SK-N-MC (cell line): ENCODE measurements at regions not wholly inside any gene's neighbourhood (a gene's known extent, or its start where the extent isn't known, plus 50 kb on each side); places are given as distances from the start of the nearest gene placed in this dataset.

ENCODE experiments used
- EZH2 ChIP-seq: fragments of 200-600 bp; sonication (generic); IDR thresholded peaks from one replicate; pipeline ENCODE4 v1.6.1; 2017; ENCODE audit warnings: antibody characterized with exemption
- FOXP2 ChIP-seq: optimal IDR thresholded peaks from 2 replicates; pipeline ENCODE3; 2011; ENCODE audit warnings: mild to moderate bottlenecking, moderate library complexity; ENCODE audit not compliant: insufficient read depth; ENCODE audit errors: extremely low read length, control extremely low read depth
- POLR2AphosphoS5 ChIP-seq: IDR thresholded peaks from 2 replicates; pipeline ENCODE4 v1.6.1; 2012; ENCODE audit warnings: mild to moderate bottlenecking, low read depth, low read length, borderline replicate concordance

DNA sequence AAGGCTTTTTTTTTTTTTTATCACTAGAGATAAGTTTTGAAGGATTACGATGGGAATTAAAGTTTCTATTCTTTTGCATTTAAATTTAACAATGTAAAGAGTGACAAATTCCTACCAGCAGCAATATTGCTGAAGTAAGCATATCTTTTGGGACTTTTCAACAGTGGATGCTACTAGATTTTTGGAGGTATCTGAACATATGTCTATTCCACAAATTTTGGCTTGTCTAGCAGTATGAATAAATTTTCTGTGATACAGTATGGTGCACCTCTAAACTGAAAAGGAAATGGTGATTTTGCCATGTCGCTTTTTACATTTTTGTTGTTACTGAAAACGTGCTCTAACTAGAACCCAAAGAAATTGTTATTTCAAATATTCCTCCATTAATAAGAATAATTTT is 368.3 kb upstream of the MANEA start:
- no peak for TF ChIP-seq EZH2
- TF ChIP-seq POLR2AphosphoS5: no peak
- TF ChIP-seq FOXP2: no peak
